ENCODE measurements at regions not wholly inside any gene's neighbourhood (a gene's known extent, or its start where the extent isn't known, plus 50 kb on each side); places are given as distances from the start of the nearest gene placed in this dataset.
A peak's percentile ranks its signal among the peaks of the same experiment; 100 is the strongest.

GRCh38 chr1:106721790-106722189 is 334.7 kb upstream of the PRMT6 start:
- no peak for DNase-seq (ENCODE audit: extremely low read depth, insufficient read length)
- TF ChIP-seq, protein P1, sequence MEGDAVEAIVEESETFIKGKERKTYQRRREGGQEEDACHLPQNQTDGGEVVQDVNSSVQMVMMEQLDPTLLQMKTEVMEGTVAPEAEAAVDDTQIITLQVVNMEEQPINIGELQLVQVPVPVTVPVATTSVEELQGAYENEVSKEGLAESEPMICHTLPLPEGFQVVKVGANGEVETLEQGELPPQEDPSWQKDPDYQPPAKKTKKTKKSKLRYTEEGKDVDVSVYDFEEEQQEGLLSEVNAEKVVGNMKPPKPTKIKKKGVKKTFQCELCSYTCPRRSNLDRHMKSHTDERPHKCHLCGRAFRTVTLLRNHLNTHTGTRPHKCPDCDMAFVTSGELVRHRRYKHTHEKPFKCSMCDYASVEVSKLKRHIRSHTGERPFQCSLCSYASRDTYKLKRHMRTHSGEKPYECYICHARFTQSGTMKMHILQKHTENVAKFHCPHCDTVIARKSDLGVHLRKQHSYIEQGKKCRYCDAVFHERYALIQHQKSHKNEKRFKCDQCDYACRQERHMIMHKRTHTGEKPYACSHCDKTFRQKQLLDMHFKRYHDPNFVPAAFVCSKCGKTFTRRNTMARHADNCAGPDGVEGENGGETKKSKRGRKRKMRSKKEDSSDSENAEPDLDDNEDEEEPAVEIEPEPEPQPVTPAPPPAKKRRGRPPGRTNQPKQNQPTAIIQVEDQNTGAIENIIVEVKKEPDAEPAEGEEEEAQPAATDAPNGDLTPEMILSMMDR (IDR thresholded peaks at IDR 0.05; ENCODE audit: insufficient read depth, low read length, poor library complexity, severe bottlenecking), result no peak
- Histone ChIP-seq H3K36me3 (ENCODE audit: control insufficient read depth, insufficient read depth, low read length) (no peaks in the 10 kb centered on the region), H3K4me3 (replicated peaks; ENCODE audit: low read depth, low read length) (no peak overlapping the region), H3K27me3 (replicated peaks; ENCODE audit: control insufficient read depth, insufficient read depth, low read length) (no peaks in the 10 kb centered on the region)

GRCh38 chr1:106722466-106722865 is 334.0 kb upstream of the PRMT6 start:
- Histone ChIP-seq H3K36me3 (ENCODE audit: control insufficient read depth, insufficient read depth, low read length) (no peaks in the 10 kb centered on the region), H3K27me3 (replicated peaks; ENCODE audit: control insufficient read depth, insufficient read depth, low read length) (no peaks in the 10 kb centered on the region), H3K4me3 (replicated peaks; ENCODE audit: low read depth, low read length) (no peak overlapping the region)
- TF ChIP-seq, protein P1 (IDR thresholded peaks at IDR 0.05; ENCODE audit: insufficient read depth, low read length, poor library complexity, severe bottlenecking), result no peak
- DNase-seq (ENCODE audit: extremely low read depth, insufficient read length), result no peak

DNA sequence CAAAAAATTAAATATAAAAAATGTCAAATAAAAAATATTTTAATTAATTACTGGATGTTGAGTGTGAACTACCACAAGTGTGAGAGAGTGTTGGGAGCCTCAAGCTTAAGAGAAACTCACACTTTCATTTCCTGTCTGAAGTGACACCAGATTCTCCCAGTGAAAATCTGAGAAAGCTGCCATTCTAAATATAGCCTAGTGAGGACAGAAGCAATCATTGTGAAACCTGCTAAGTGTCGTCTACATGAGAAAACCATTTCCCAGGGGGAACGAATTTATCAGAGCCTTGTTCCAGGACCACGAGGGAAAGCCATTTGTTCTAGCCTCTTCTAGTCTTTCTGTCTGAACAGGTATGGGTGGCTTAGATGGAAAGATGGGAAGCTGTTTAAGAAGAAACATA is 329.3 kb upstream of the PRMT6 start:
- Histone ChIP-seq H3K27me3 (replicated peaks; ENCODE audit: control insufficient read depth, insufficient read depth, low read length) (no peaks in the 10 kb centered on the region), H3K36me3 (ENCODE audit: control insufficient read depth, insufficient read depth, low read length) (no peaks in the 10 kb centered on the region), H3K4me3 (replicated peaks; ENCODE audit: low read depth, low read length) (no peak overlapping the region)
- TF ChIP-seq, protein P1 (IDR thresholded peaks at IDR 0.05; ENCODE audit: insufficient read depth, low read length, poor library complexity, severe bottlenecking), result no peak
- DNase-seq (ENCODE audit: extremely low read depth, insufficient read length), result peak; percentile 15

GRCh38 chr1:106746448-106747085 is 309.9 kb upstream of the PRMT6 start:
- no peaks in the 10 kb centered on the region for H3K27me3 ChIP-seq (replicated peaks; ENCODE audit: control insufficient read depth, insufficient read depth, low read length)
- no peaks in the 10 kb centered on the region for H3K36me3 ChIP-seq (ENCODE audit: control insufficient read depth, insufficient read depth, low read length)
- DNase-seq (ENCODE audit: extremely low read depth, insufficient read length), result no peak
- TF ChIP-seq, protein P1 (IDR thresholded peaks at IDR 0.05; ENCODE audit: insufficient read depth, low read length, poor library complexity, severe bottlenecking), result no peak
- H3K4me3 ChIP-seq (replicated peaks; ENCODE audit: low read depth, low read length), result no peak overlapping the region

DNA sequence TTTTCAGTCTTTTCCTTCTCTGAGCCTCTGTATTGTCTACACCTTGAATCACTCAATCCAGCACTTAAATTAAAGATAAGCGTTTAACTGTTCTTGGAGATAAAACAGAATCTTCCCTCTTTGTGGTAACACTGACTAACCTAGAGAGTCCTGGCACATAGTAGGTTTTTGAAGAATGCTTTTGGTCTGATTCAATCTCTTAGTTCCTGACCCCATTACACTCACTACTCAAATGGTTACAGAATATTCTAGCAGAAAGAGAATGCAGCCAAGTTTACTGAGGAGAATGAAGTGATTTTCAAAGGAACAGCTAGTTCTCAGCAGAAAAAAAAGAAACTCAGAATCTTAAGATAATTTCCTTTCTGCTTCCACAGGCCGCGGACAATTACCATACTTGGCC is 309.2 kb upstream of the PRMT6 start:
- Histone ChIP-seq H3K36me3 (ENCODE audit: control insufficient read depth, insufficient read depth, low read length) (no peaks in the 10 kb centered on the region), H3K27me3 (replicated peaks; ENCODE audit: control insufficient read depth, insufficient read depth, low read length) (no peaks in the 10 kb centered on the region), H3K4me3 (replicated peaks; ENCODE audit: low read depth, low read length) (no peak overlapping the region)
- TF ChIP-seq, protein P1 (IDR thresholded peaks at IDR 0.05; ENCODE audit: insufficient read depth, low read length, poor library complexity, severe bottlenecking), result no peak
- DNase-seq (ENCODE audit: extremely low read depth, insufficient read length), result no peak

DNA sequence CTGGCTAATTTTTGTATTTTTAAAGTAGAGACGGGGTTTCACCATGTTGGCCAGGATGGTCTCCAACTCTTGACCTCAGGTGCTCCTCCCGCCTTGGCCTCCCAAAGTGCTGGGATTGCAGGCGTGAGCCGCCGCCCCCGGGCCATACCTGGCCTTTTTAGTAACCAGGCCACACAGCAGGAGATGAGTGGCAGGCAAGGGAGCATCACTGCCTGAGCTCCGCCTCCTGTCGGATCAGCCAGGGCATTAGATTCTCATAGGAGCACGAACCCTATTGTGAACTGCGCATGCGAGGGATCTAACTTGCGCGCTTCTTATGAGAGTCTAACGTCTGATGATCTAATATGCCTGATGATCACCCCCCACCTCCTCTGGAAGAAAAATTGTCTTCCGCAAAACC is 308.7 kb upstream of the PRMT6 start:
- no peaks in the 10 kb centered on the region for H3K27me3 ChIP-seq (replicated peaks; ENCODE audit: control insufficient read depth, insufficient read depth, low read length)
- no peaks in the 10 kb centered on the region for H3K36me3 ChIP-seq (ENCODE audit: control insufficient read depth, insufficient read depth, low read length)
- H3K4me3 ChIP-seq (replicated peaks; ENCODE audit: low read depth, low read length), result no peak overlapping the region
- TF ChIP-seq, protein P1 (IDR thresholded peaks at IDR 0.05; ENCODE audit: insufficient read depth, low read length, poor library complexity, severe bottlenecking), result no peak
- DNase-seq (ENCODE audit: extremely low read depth, insufficient read length), result no peak
